ENCODE measurements at regions not wholly inside any gene's neighbourhood (a gene's known extent, or its start where the extent isn't known, plus 50 kb on each side); places are given as distances from the start of the nearest gene placed in this dataset.

- H3K36me3 ChIP-seq, result no peaks in the 10 kb centered on the region
- peak in 1 of 2 donors; percentile 89 for DNase-seq (ENCODE audit: extremely low spot score in 2 of 2)
- peaks cover 57% of the 10 kb centered on the region for H3K4me1 ChIP-seq
- intact Hi-C loops (cut with DNase I), result no loop called here
- no peaks in the 10 kb centered on the region for H3K27me3 ChIP-seq
- no peaks in the 10 kb centered on the region for H3K9me3 ChIP-seq
- TF ChIP-seq POLR2A (IDR thresholded peaks at IDR 0.05) (no peak), POLR2AphosphoS5 (IDR thresholded peaks at IDR 0.05; ENCODE audit: insufficient read depth in 1 of 2, low read depth in 1 of 2) (peak in 1 of 2 donors; percentile 64)
- H3K27ac ChIP-seq, result peak overlapping the region; percentile 73
- H3K4me3 ChIP-seq, result no peak overlapping the region
Measured at GRCh38 chr12:105672121-105672975, 341.9 kb downstream of the C12orf75 start.

- intact Hi-C loops (cut with DNase I), result no loop called here
- TF ChIP-seq, protein P1, sequence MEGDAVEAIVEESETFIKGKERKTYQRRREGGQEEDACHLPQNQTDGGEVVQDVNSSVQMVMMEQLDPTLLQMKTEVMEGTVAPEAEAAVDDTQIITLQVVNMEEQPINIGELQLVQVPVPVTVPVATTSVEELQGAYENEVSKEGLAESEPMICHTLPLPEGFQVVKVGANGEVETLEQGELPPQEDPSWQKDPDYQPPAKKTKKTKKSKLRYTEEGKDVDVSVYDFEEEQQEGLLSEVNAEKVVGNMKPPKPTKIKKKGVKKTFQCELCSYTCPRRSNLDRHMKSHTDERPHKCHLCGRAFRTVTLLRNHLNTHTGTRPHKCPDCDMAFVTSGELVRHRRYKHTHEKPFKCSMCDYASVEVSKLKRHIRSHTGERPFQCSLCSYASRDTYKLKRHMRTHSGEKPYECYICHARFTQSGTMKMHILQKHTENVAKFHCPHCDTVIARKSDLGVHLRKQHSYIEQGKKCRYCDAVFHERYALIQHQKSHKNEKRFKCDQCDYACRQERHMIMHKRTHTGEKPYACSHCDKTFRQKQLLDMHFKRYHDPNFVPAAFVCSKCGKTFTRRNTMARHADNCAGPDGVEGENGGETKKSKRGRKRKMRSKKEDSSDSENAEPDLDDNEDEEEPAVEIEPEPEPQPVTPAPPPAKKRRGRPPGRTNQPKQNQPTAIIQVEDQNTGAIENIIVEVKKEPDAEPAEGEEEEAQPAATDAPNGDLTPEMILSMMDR (IDR thresholded peaks at IDR 0.05), result no peak
- TF ChIP-seq POLR2AphosphoS5 (IDR thresholded peaks at IDR 0.05; ENCODE audit: insufficient read depth in 1 of 2, low read depth in 1 of 2), result no peak
- no peak for TF ChIP-seq POLR2A (IDR thresholded peaks at IDR 0.05)
- Histone ChIP-seq H3K27me3 (no peaks in the 10 kb centered on the region), H3K9me3 (no peaks in the 10 kb centered on the region), H3K36me3 (no peaks in the 10 kb centered on the region), H3K27ac (peak overlapping the region; percentile 52), H3K4me1 (peaks cover 69% of the 10 kb centered on the region), H3K4me3 (no peak overlapping the region)
- peak in 1 of 2 donors; percentile 62 for DNase-seq (ENCODE audit: extremely low spot score in 2 of 2)
Measured at GRCh38 chr12:105674871-105675699, 344.6 kb downstream of the C12orf75 start.

DNA sequence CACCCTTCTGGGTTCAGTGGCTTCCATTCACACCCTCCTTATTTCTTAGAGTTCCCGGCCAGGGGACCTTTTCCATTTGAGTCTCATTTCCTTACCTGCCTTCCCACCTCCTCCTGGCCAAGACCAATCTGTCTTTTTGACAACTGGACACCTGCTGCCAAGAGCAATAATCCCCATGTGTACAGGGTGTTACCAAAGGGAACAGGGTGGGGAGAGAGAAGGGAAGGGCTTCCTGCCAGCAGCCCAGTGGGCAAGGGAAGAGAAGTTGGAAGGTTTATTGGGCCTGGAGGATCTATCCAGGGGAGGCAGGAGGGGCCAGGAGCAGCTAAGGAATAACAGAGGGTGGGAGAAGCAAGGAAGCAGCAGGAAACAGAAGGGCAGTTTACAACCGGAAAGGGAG is 346.2 kb downstream of the C12orf75 start:
- Histone ChIP-seq H3K36me3 (no peaks in the 10 kb centered on the region), H3K9me3 (no peaks in the 10 kb centered on the region), H3K27me3 (no peaks in the 10 kb centered on the region), H3K27ac (peak overlapping the region; percentile 52), H3K4me3 (no peak overlapping the region), H3K4me1 (peaks cover 67% of the 10 kb centered on the region)
- intact Hi-C loops (cut with DNase I), result no loop called here
- TF ChIP-seq POLR2A (IDR thresholded peaks at IDR 0.05) (no peak), POLR2AphosphoS5 (IDR thresholded peaks at IDR 0.05; ENCODE audit: insufficient read depth in 1 of 2, low read depth in 1 of 2) (no peak)
- TF ChIP-seq, protein P1 (IDR thresholded peaks at IDR 0.05), result no peak
- DNase-seq (ENCODE audit: extremely low spot score in 2 of 2), result peak in 1 of 2 donors; percentile 85

GRCh38 chr12:105677672-105678071 is 347.2 kb downstream of the C12orf75 start:
- Histone ChIP-seq H3K36me3 (no peaks in the 10 kb centered on the region), H3K27ac (no peak overlapping the region), H3K4me3 (no peak overlapping the region), H3K4me1 (peaks cover 57% of the 10 kb centered on the region), H3K9me3 (no peaks in the 10 kb centered on the region), H3K27me3 (no peaks in the 10 kb centered on the region)
- intact Hi-C loops (cut with DNase I), result no loop called here
- no peak for DNase-seq (ENCODE audit: extremely low spot score in 2 of 2)
- TF ChIP-seq POLR2A (IDR thresholded peaks at IDR 0.05), result no peak

GRCh38 chr12:105679982-105680381 is 349.5 kb downstream of the C12orf75 start:
- intact Hi-C loops (cut with DNase I), result no loop called here
- TF ChIP-seq, protein P1 (IDR thresholded peaks at IDR 0.05), result no peak
- TF ChIP-seq POLR2AphosphoS5 (IDR thresholded peaks at IDR 0.05; ENCODE audit: insufficient read depth in 1 of 2, low read depth in 1 of 2), result no peak
- no peak for TF ChIP-seq POLR2A (IDR thresholded peaks at IDR 0.05)
- Histone ChIP-seq H3K4me1 (peaks cover 35% of the 10 kb centered on the region), H3K36me3 (no peaks in the 10 kb centered on the region), H3K27me3 (no peaks in the 10 kb centered on the region), H3K9me3 (no peaks in the 10 kb centered on the region), H3K27ac (no peak overlapping the region), H3K4me3 (no peak overlapping the region)
- no peak for DNase-seq (ENCODE audit: extremely low spot score in 2 of 2)
